Adrenal gland (tissue), 5 donors: ENCODE measurements at regions not wholly inside any gene's neighbourhood (a gene's known extent, or its start where the extent isn't known, plus 50 kb on each side); places are given as distances from the start of the nearest gene placed in this dataset.

Experiments used
- CTCF ChIP-seq, 6 experiments: fragments of 450-650 bp in 4 of 6; fragments of 200-600 bp in 2 of 6; sonication (generic) in 1 of 6; IDR thresholded peaks; 1 replicate in 5 of 6; 2 replicates in 1 of 6; pipeline versions ENCODE4 v1.5.1 to v1.8.0; 2016 to 2021; ENCODE audit warnings: antibody characterized with exemption in 6 of 6, mild to moderate bottlenecking in 2 of 6, moderate library complexity in 1 of 6
- POLR2A ChIP-seq, 2 donors: fragments of 450-650 bp; IDR thresholded peaks; one replicate each; pipeline ENCODE4 v1.6.1; 2017; ENCODE audit warnings: antibody characterized with exemption in 2 of 2, mild to moderate bottlenecking in 2 of 2, moderate library complexity in 1 of 2
- donor health status: DM: no; HTN: no; CAD: no.

DNA sequence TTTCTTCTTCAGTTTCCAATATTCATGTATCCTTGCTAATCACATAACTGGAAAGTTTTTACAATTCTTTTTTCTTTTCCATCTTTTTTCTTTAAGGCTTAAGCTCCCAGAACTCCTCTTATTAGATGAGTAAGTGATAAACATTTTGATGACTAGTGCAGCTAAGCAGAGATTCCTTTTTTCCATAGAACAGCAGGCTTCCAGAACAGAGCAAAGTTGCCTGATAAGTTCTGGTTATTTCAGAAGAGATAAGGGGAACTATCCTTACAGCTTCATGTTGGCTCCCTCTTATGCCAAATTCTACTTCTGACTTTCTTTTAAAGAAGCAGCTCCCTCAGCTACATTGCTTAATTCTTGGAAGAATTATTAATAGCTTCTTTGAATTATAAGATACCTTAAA, 194.7 kb upstream of the FAR2 start:
- TF ChIP-seq CTCF (IDR thresholded peaks at IDR 0.05) (no peak), POLR2A (IDR thresholded peaks at IDR 0.05) (no peak)
